WTC11 (cell line): ENCODE measurements at regions not wholly inside any gene's neighbourhood (a gene's known extent, or its start where the extent isn't known, plus 50 kb on each side); places are given as distances from the start of the nearest gene placed in this dataset.
A peak's percentile ranks its signal among the peaks of the same experiment; 100 is the strongest.

Experiments
- ATAC-seq: fragments of 200-7000 bp; cut with Tn5 transposase; 2 replicates; pipeline ENCODE4 v1.10.0; 2021; ENCODE audit warnings: mild to moderate bottlenecking, moderate library complexity
- CTCF ChIA-PET: fragments of 300-600 bp; sonication (Branson Sonifier 250); formaldehyde crosslinking; loops from one replicate; lab custom pipeline; 2021; ENCODE audit warnings: antibody characterized with exemption; lab: Charles Lee
- POLR2A ChIA-PET: fragments of 350-600 bp; sonication (Branson Sonifier 250); formaldehyde crosslinking; loops from one replicate; lab custom pipeline; 2021; ENCODE audit warnings: antibody characterized with exemption; lab: Charles Lee
- DNase-seq: peaks from one replicate; pipeline ENCODE4 v3.0.0; 2021; ENCODE audit warnings: low spot score
- H3K27ac Mint-ChIP-seq: 2 replicates; pipeline ENCODE4 v1.8.0; 2021; ENCODE audit warnings: mixed read lengths
- H3K27me3 Mint-ChIP-seq: 2 replicates; pipeline ENCODE4 v1.8.0; 2021; ENCODE audit warnings: low read depth, mild to moderate bottlenecking, moderate library complexity, mixed read lengths
- H3K36me3 Mint-ChIP-seq: 2 replicates; pipeline ENCODE4 v1.8.0; 2021; ENCODE audit warnings: mixed read lengths
- H3K4me1 Mint-ChIP-seq: 2 replicates; pipeline ENCODE4 v1.8.0; 2022; ENCODE audit warnings: mixed read lengths
- H3K4me3 Mint-ChIP-seq: 2 replicates; pipeline ENCODE4 v1.8.0; 2021; ENCODE audit warnings: mild to moderate bottlenecking, moderate library complexity, mixed read lengths
- H3K9me3 Mint-ChIP-seq: 2 replicates; pipeline ENCODE4 v1.8.0; 2021; ENCODE audit warnings: mixed read lengths
- AR ChIP-seq: fragments of 250-450 bp; sonication (Bioruptor Pico); IDR thresholded peaks from 2 replicates; pipeline ENCODE4 v1.9.0; 2021; ENCODE audit warnings: mild to moderate bottlenecking
- ATF1 ChIP-seq: sonication (generic); formaldehyde crosslinking; IDR thresholded peaks from 2 replicates; pipeline ENCODE4 v1.8.1; 2023; ENCODE audit warnings: mild to moderate bottlenecking, moderate library complexity, missing genetic modification reagents
- ATF2 ChIP-seq: sonication (generic); formaldehyde crosslinking; IDR thresholded peaks from 2 replicates; pipeline ENCODE4 v1.8.1; 2022; ENCODE audit warnings: low read depth, missing genetic modification reagents, borderline replicate concordance
- ATF3 ChIP-seq: sonication (generic); formaldehyde crosslinking; conservative IDR thresholded peaks from 2 replicates; pipeline ENCODE4 v1.8.1; 2022; ENCODE audit warnings: mild to moderate bottlenecking, missing genetic modification reagents
- CREB1 ChIP-seq: sonication (generic); formaldehyde crosslinking; IDR thresholded peaks from 2 replicates; pipeline ENCODE4 v1.8.0; 2023; ENCODE audit warnings: mild to moderate bottlenecking, missing genetic modification reagents
- CREM ChIP-seq: sonication (generic); formaldehyde crosslinking; IDR thresholded peaks from 2 replicates; pipeline ENCODE4 v1.8.1; 2022; ENCODE audit warnings: mild to moderate bottlenecking, missing genetic modification reagents, moderate library complexity
- ESRRA ChIP-seq: sonication (generic); formaldehyde crosslinking; IDR thresholded peaks from 2 replicates; pipeline ENCODE4 v1.8.1; 2022; ENCODE audit warnings: mild to moderate bottlenecking, missing genetic modification reagents, borderline replicate concordance
- JUN ChIP-seq: sonication (generic); formaldehyde crosslinking; IDR thresholded peaks from 2 replicates; pipeline ENCODE4 v1.8.0; 2023; ENCODE audit warnings: mild to moderate bottlenecking, missing genetic modification reagents
- NFATC4 ChIP-seq: fragments of 250-450 bp; sonication (Bioruptor Pico); IDR thresholded peaks from 2 replicates; pipeline ENCODE4 v1.9.0; 2021; ENCODE audit warnings: mild to moderate bottlenecking
- NR1H2 ChIP-seq: sonication (generic); formaldehyde crosslinking; IDR thresholded peaks from 2 replicates; pipeline ENCODE4 v1.9.0; 2021; ENCODE audit warnings: mild to moderate bottlenecking, moderate library complexity, missing genetic modification reagents
- PREB ChIP-seq: sonication (generic); formaldehyde crosslinking; IDR thresholded peaks from 2 replicates; pipeline ENCODE4 v1.8.1; 2022; ENCODE audit warnings: mild to moderate bottlenecking, missing genetic modification reagents, moderate library complexity, borderline replicate concordance
- USF2 ChIP-seq: sonication (generic); formaldehyde crosslinking; IDR thresholded peaks from 2 replicates; pipeline ENCODE4 v1.8.1; 2023; ENCODE audit warnings: mild to moderate bottlenecking, missing genetic modification reagents, moderate library complexity
- ZBTB43 ChIP-seq: sonication (generic); formaldehyde crosslinking; IDR thresholded peaks from 2 replicates; pipeline ENCODE4 v1.8.1; 2023; ENCODE audit warnings: mild to moderate bottlenecking, missing genetic modification reagents
- ZNF219 ChIP-seq: sonication (generic); formaldehyde crosslinking; IDR thresholded peaks from 2 replicates; pipeline ENCODE4 v1.8.0; 2023; ENCODE audit warnings: missing genetic modification reagents, mild to moderate bottlenecking, borderline replicate concordance
- ZNF317 ChIP-seq: sonication (generic); formaldehyde crosslinking; IDR thresholded peaks from 2 replicates; pipeline ENCODE4 v1.8.1; 2023; ENCODE audit warnings: low read depth, mild to moderate bottlenecking, moderate library complexity, missing genetic modification reagents, borderline replicate concordance
- ZNF425 ChIP-seq: fragments of 250-450 bp; sonication (Bioruptor Pico); conservative IDR thresholded peaks from 2 replicates; pipeline ENCODE4 v1.9.0; 2021; ENCODE audit warnings: mild to moderate bottlenecking

GRCh38 chr6:45721665-45722064, 294.0 kb downstream of the CLIC5 start:
- no peaks in the 10 kb centered on the region; the same call in 1 of the 2 replicates for H3K27me3 Mint-ChIP-seq
- H3K4me1 Mint-ChIP-seq: no peaks in the 10 kb centered on the region
- ATAC-seq (peak; percentile 84), DNase-seq (peak; percentile 57)
- peaks cover 8% of the 10 kb centered on the region for H3K9me3 Mint-ChIP-seq
- ChIA-PET POLR2A (no interaction called here), CTCF (interaction anchor here (0.5 to 2.4 kb wide), 11 partner anchors 13 to 1246 kb away, joined by 3 to 10 read pairs (median 4); partner anchors contain the start of gene SUPT3H)
- no peak for TF ChIP-seq CREB1
- no peak for TF ChIP-seq ATF3 (CRISPR knock-in tag)
- no peak for TF ChIP-seq ATF2
- TF ChIP-seq ESRRA (CRISPR knock-in tag): no peak
- TF ChIP-seq AR: no peak
- no peaks in the 10 kb centered on the region for H3K36me3 Mint-ChIP-seq
- H3K27ac Mint-ChIP-seq: no peak overlapping the region
- H3K4me3 Mint-ChIP-seq: no peak overlapping the region

GRCh38 chr6:45718871-45719270, 296.8 kb downstream of the CLIC5 start:
- DNase-seq: no peak
- Mint-ChIP-seq H3K36me3 (no peaks in the 10 kb centered on the region), H3K4me1 (peaks cover 6% of the 10 kb centered on the region), H3K9me3 (peaks cover 6% of the 10 kb centered on the region; the same call in 1 of the 2 replicates), H3K27me3 (no peaks in the 10 kb centered on the region; the same call in 1 of the 2 replicates), H3K4me3 (no peak overlapping the region), H3K27ac (no peak overlapping the region)
- ATAC-seq: no peak
- no peak for TF ChIP-seq JUN (CRISPR knock-in tag)
- CTCF ChIA-PET: interaction anchor here (1.8 kb wide), 1 partner anchor 204 kb away, joined by 6 read pairs; no protein-coding TSS in a partner anchor
- POLR2A ChIA-PET: no interaction called here

GRCh38 chr6:45718131-45718530, 297.5 kb downstream of the CLIC5 start:
- H3K9me3 Mint-ChIP-seq: peaks cover 5% of the 10 kb centered on the region; the same call in 1 of the 2 replicates
- no peaks in the 10 kb centered on the region for H3K36me3 Mint-ChIP-seq
- no peak for ATAC-seq
- ChIA-PET POLR2A (no interaction called here), CTCF (interaction anchor here (1.8 kb wide), 1 partner anchor 204 kb away, joined by 6 read pairs; no protein-coding TSS in a partner anchor)
- TF ChIP-seq ATF3 (CRISPR knock-in tag) (no peak), ZNF317 (no peak), USF2 (no peak), ZNF219 (CRISPR knock-in tag) (no peak), NR1H2 (CRISPR knock-in tag) (no peak), CREM (CRISPR knock-in tag) (no peak), NFATC4 (CRISPR knock-in tag) (no peak), PREB (CRISPR knock-in tag) (no peak), ZNF425 (CRISPR knock-in tag) (no peak), ZBTB43 (no peak), ATF1 (CRISPR knock-in tag) (no peak)
- H3K27ac Mint-ChIP-seq: no peak overlapping the region
- no peaks in the 10 kb centered on the region; the same call in 1 of the 2 replicates for H3K27me3 Mint-ChIP-seq
- H3K4me3 Mint-ChIP-seq: no peak overlapping the region
- DNase-seq: no peak
- H3K4me1 Mint-ChIP-seq: peaks cover 6% of the 10 kb centered on the region
